GM12801 (cell line): ENCODE measurements at regions not wholly inside any gene's neighbourhood (a gene's known extent, or its start where the extent isn't known, plus 50 kb on each side); places are given as distances from the start of the nearest gene placed in this dataset.

Experiments
- CTCF ChIP-seq: IDR thresholded peaks from one replicate; pipeline ENCODE4 v1.5.1; 2011; ENCODE audit warnings: control low read depth; ENCODE audit not compliant: insufficient read length; ENCODE audit errors: extremely low read depth

- TF ChIP-seq CTCF: no peak
Measured at GRCh38 chr14:22407033-22407432, 182.0 kb downstream of the DAD1 start.

- TF ChIP-seq CTCF: no peak
Measured at GRCh38 chr14:22405201-22405600, 183.8 kb downstream of the DAD1 start.

- no peak for TF ChIP-seq CTCF
Measured at GRCh38 chr14:22403296-22403695, 185.7 kb downstream of the DAD1 start.

GRCh38 chr14:22400655-22401259, 188.3 kb downstream of the DAD1 start:
- TF ChIP-seq CTCF: no peak

GRCh38 chr14:22399776-22400175, 189.2 kb downstream of the DAD1 start:
- TF ChIP-seq CTCF: no peak

- no peak for TF ChIP-seq CTCF
Measured at GRCh38 chr14:22397221-22397737, 191.7 kb downstream of the DAD1 start.

- no peak for TF ChIP-seq CTCF
Measured at GRCh38 chr14:22395803-22396202, 193.2 kb downstream of the DAD1 start.
